ENCODE measurements at regions not wholly inside any gene's neighbourhood (a gene's known extent, or its start where the extent isn't known, plus 50 kb on each side); places are given as distances from the start of the nearest gene placed in this dataset.

- Histone ChIP-seq H3K36me3 (no peaks in the 10 kb centered on the region), H3K27ac (no peak overlapping the region), H3K4me1 (no peaks in the 10 kb centered on the region), H3K9me3 (no peaks in the 10 kb centered on the region), H3K4me3 (no peak overlapping the region), H3K27me3 (no peaks in the 10 kb centered on the region)
- WGBS (ENCODE audit: insufficient coverage, low coverage, low lambda C conversion rate, missing lambda C conversion rate): 85% methylated on average over 2 of the region's 2 CpGs
- TF ChIP-seq CTCF (IDR thresholded peaks at IDR 0.05) (no peak), POLR2A (IDR thresholded peaks at IDR 0.05) (no peak)
- DNase-seq (no peak), ATAC-seq (no peak)
- intact Hi-C loops (cut with DNase I): no loop called here
These were observed 349.1 kb downstream of the ZNF608 start for GRCh38 chr5:124397317-124397716.

DNA sequence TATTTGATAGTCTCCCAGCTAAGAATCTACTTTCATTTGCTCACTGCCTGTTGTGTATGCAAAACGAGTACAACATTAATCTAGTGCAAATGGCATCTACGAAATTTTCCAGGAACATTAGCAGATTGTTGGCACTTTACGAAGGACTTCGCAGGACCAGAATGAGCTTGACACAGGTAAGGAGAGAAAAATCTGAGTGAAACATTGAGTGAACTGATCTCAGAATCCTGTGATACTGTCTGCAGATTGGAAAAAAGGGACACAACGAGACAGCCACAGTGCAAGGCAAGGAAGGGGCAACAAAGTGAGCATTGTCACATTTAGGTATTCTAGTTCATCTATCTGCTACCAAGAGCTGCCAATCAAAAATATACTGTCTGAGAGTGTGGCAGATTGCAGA lies 350.5 kb downstream of the ZNF608 start:
- no peak for TF ChIP-seq POLR2A (IDR thresholded peaks at IDR 0.05)
- TF ChIP-seq CTCF (IDR thresholded peaks at IDR 0.05): no peak
- DNase-seq (no peak), ATAC-seq (no peak)
- H3K4me1 ChIP-seq: no peaks in the 10 kb centered on the region
- no peaks in the 10 kb centered on the region for H3K27me3 ChIP-seq
- no peak overlapping the region for H3K4me3 ChIP-seq
- H3K36me3 ChIP-seq: no peaks in the 10 kb centered on the region
- 63% methylated on average over 5 of the region's 5 CpGs for WGBS (ENCODE audit: insufficient coverage, low coverage, low lambda C conversion rate, missing lambda C conversion rate)
- H3K27ac ChIP-seq: no peak overlapping the region
- intact Hi-C loops (cut with DNase I): no loop called here
- no peaks in the 10 kb centered on the region for H3K9me3 ChIP-seq

- H3K9me3 ChIP-seq: no peaks in the 10 kb centered on the region
- no peak overlapping the region for H3K27ac ChIP-seq
- no peaks in the 10 kb centered on the region for H3K4me1 ChIP-seq
- intact Hi-C loops (cut with DNase I): no loop called here
- DNase-seq (no peak), ATAC-seq (no peak)
- no peaks in the 10 kb centered on the region for H3K36me3 ChIP-seq
- TF ChIP-seq POLR2A (IDR thresholded peaks at IDR 0.05) (no peak), CTCF (IDR thresholded peaks at IDR 0.05) (no peak)
- H3K27me3 ChIP-seq: no peaks in the 10 kb centered on the region
- 71% methylated on average over 8 of the region's 11 CpGs for WGBS (ENCODE audit: insufficient coverage, low coverage, low lambda C conversion rate, missing lambda C conversion rate)
- H3K4me3 ChIP-seq: no peak overlapping the region
These were observed 351.2 kb downstream of the ZNF608 start for GRCh38 chr5:124395287-124395686.

GRCh38 chr5:124394700-124395245 lies 351.7 kb downstream of the ZNF608 start:
- DNase-seq (no peak), ATAC-seq (no peak)
- intact Hi-C loops (cut with DNase I): no loop called here

More at GRCh38 chr5:124394700-124395245, 351.7 kb downstream of the ZNF608 start:
- TF ChIP-seq POLR2A (IDR thresholded peaks at IDR 0.05): no peak
- no peak for TF ChIP-seq CTCF (IDR thresholded peaks at IDR 0.05)
- Histone ChIP-seq H3K27me3 (no peaks in the 10 kb centered on the region), H3K4me1 (no peaks in the 10 kb centered on the region), H3K9me3 (no peaks in the 10 kb centered on the region), H3K36me3 (no peaks in the 10 kb centered on the region), H3K4me3 (no peak overlapping the region), H3K27ac (no peak overlapping the region)
- WGBS (ENCODE audit: insufficient coverage, low coverage, low lambda C conversion rate, missing lambda C conversion rate): 72% methylated on average over 9 of the region's 9 CpGs

All from right lobe of liver (tissue), 6 donors.